H9 (cell line): ENCODE measurements at regions not wholly inside any gene's neighbourhood (a gene's known extent, or its start where the extent isn't known, plus 50 kb on each side); places are given as distances from the start of the nearest gene placed in this dataset.

ENCODE experiments used
- DNase-seq: peaks from one replicate; pipeline ENCODE4 v3.0.0-alpha.2; 2017
- H2AFZ ChIP-seq: one replicate; pipeline ENCODE4 v1.6.1; 2013; ENCODE audit warnings: mild to moderate bottlenecking, low read length, control low read depth, moderate library complexity
- H2AK5ac ChIP-seq: 2 replicates; pipeline ENCODE4 v1.6.1; 2013; ENCODE audit warnings: low read length, control low read depth, mixed read lengths; ENCODE audit not compliant: insufficient read length
- H2BK120ac ChIP-seq: one replicate; pipeline ENCODE4 v1.6.1; 2013; ENCODE audit warnings: low read depth, mild to moderate bottlenecking, low read length, control low read depth, inconsistent platforms; ENCODE audit not compliant: poor library complexity, severe bottlenecking
- H2BK12ac ChIP-seq: 2 replicates; pipeline ENCODE4 v1.6.1; 2013; ENCODE audit warnings: low read length, control low read depth, mixed read lengths, low read depth; ENCODE audit not compliant: insufficient read length
- H2BK15ac ChIP-seq: 2 replicates; pipeline ENCODE4 v1.6.1; 2013; ENCODE audit warnings: low read depth, low read length, control low read depth
- H2BK20ac ChIP-seq: one replicate; pipeline ENCODE4 v1.6.1; 2013; ENCODE audit warnings: low read depth, mild to moderate bottlenecking, low read length, control low read depth, inconsistent platforms; ENCODE audit not compliant: poor library complexity, severe bottlenecking
- H2BK5ac ChIP-seq: 2 replicates; pipeline ENCODE4 v1.6.1; 2013; ENCODE audit warnings: low read length, control low read depth, mixed read lengths; ENCODE audit not compliant: insufficient read length
- H3K14ac ChIP-seq: 2 replicates; pipeline ENCODE4 v1.6.1; 2013; ENCODE audit warnings: low read length, control low read depth; ENCODE audit not compliant: insufficient read depth
- H3K18ac ChIP-seq: 2 replicates; pipeline ENCODE4 v1.6.1; 2013; ENCODE audit warnings: low read depth, mild to moderate bottlenecking, mixed read lengths, low read length, control low read depth; ENCODE audit not compliant: insufficient read length
- H3K23ac ChIP-seq: 2 replicates; pipeline ENCODE4 v1.6.1; 2013; ENCODE audit warnings: low read length, control low read depth, mixed read lengths, low read depth; ENCODE audit not compliant: insufficient read length
- H3K23me2 ChIP-seq: 2 replicates; pipeline ENCODE4 v1.6.1; 2013; ENCODE audit warnings: low read depth, mild to moderate bottlenecking, mixed read lengths, low read length, control low read depth; ENCODE audit not compliant: insufficient read length, poor library complexity, severe bottlenecking
- H3K27ac ChIP-seq: 2 replicates; pipeline ENCODE4 v1.5.1; 2013; ENCODE audit warnings: low read length, control low read depth, mixed read lengths, low read depth; ENCODE audit not compliant: insufficient read length
- H3K27me3 ChIP-seq: 2 replicates; pipeline ENCODE4 v1.6.1; 2013; ENCODE audit warnings: low read length, control low read depth, inconsistent platforms; ENCODE audit not compliant: insufficient read depth
- H3K4ac ChIP-seq: 2 replicates; pipeline ENCODE4 v1.6.1; 2013; ENCODE audit warnings: low read depth, mild to moderate bottlenecking, control low read depth, inconsistent platforms, low read length, moderate library complexity
- H3K4me1 ChIP-seq: 2 replicates; pipeline ENCODE4 v1.6.1; 2013; ENCODE audit warnings: low read length, control low read depth, inconsistent platforms; ENCODE audit not compliant: insufficient read depth
- H3K4me2 ChIP-seq: 2 replicates; pipeline ENCODE4 v1.6.1; 2013; ENCODE audit warnings: low read length, control low read depth, mixed read lengths; ENCODE audit not compliant: insufficient read length, insufficient read depth
- H3K56ac ChIP-seq: 2 replicates; pipeline ENCODE4 v1.6.1; 2013; ENCODE audit warnings: low read depth, mild to moderate bottlenecking, mixed read lengths, low read length, control low read depth; ENCODE audit not compliant: insufficient read length
- H3K79me1 ChIP-seq: 2 replicates; pipeline ENCODE4 v1.6.1; 2013; ENCODE audit warnings: low read depth, mild to moderate bottlenecking, moderate library complexity, low read length, control low read depth, inconsistent platforms; ENCODE audit not compliant: insufficient read depth, poor library complexity, severe bottlenecking
- H3K79me2 ChIP-seq: 2 replicates; pipeline ENCODE4 v1.6.1; 2013; ENCODE audit warnings: low read length, control low read depth, inconsistent platforms; ENCODE audit not compliant: insufficient read depth
- H3K9ac ChIP-seq: 2 replicates; pipeline ENCODE4 v1.6.1; 2013; ENCODE audit warnings: low read length, control low read depth, mixed read lengths; ENCODE audit not compliant: insufficient read length; ENCODE audit errors: extremely low read depth
- H3K9me3 ChIP-seq: one replicate; pipeline ENCODE4 v1.6.1; 2013; ENCODE audit warnings: low read depth, low read length, inconsistent platforms; ENCODE audit not compliant: control insufficient read depth
- H3T11ph ChIP-seq: one replicate; pipeline ENCODE4 v1.6.1; 2013; ENCODE audit warnings: mild to moderate bottlenecking, low read length, control low read depth, inconsistent platforms
- H4K20me1 ChIP-seq: one replicate; pipeline ENCODE4 v1.6.1; 2013; ENCODE audit not compliant: control insufficient read depth, insufficient read length, insufficient read depth
- H4K5ac ChIP-seq: 2 replicates; pipeline ENCODE4 v1.6.1; 2013; ENCODE audit warnings: low read depth, mild to moderate bottlenecking, mixed read lengths, low read length, control low read depth; ENCODE audit not compliant: insufficient read length
- H4K8ac ChIP-seq: replicated peaks from 2 replicates; pipeline ENCODE4 v1.6.1; 2013; ENCODE audit warnings: low read length, control low read depth, mixed read lengths, low read depth; ENCODE audit not compliant: insufficient read length
- H4K91ac ChIP-seq: 2 replicates; pipeline ENCODE4 v1.6.1; 2013; ENCODE audit warnings: low read depth, mild to moderate bottlenecking, moderate library complexity, mixed read lengths, low read length, control low read depth; ENCODE audit not compliant: insufficient read length
- H3K27ac Mint-ChIP-seq, 3 experiments: 2 replicates in 2 of 3; 3 replicates in 1 of 3; pipeline ENCODE4 v1.8.0; 2020 to 2021; ENCODE audit warnings: mixed read lengths in 3 of 3, mild to moderate bottlenecking in 1 of 3, moderate library complexity in 1 of 3
- H3K27me3 Mint-ChIP-seq: 2 replicates; pipeline ENCODE4 v1.8.0; 2021; ENCODE audit warnings: low read depth, mild to moderate bottlenecking, moderate library complexity, mixed read lengths
- H3K36me3 Mint-ChIP-seq, 3 experiments: 2 replicates in 2 of 3; 3 replicates in 1 of 3; pipeline ENCODE4 v1.8.0; 2020 to 2021; ENCODE audit warnings: low read depth in 3 of 3, mixed read lengths in 3 of 3; ENCODE audit not compliant: insufficient read depth in 1 of 3
- H3K4me1 Mint-ChIP-seq, 2 experiments: 2 replicates each; pipeline ENCODE4 v1.8.0; 2020; ENCODE audit warnings: mixed read lengths in 2 of 2
- H3K4me3 Mint-ChIP-seq, 2 experiments: 2 replicates in 1 of 2; 3 replicates in 1 of 2; pipeline ENCODE4 v1.8.0; 2020 to 2021; ENCODE audit warnings: mild to moderate bottlenecking in 2 of 2, mixed read lengths in 2 of 2, moderate library complexity in 1 of 2
- H3K9me3 Mint-ChIP-seq, 2 experiments: 2 replicates in 1 of 2; 3 replicates in 1 of 2; pipeline ENCODE4 v1.8.0; 2020; ENCODE audit warnings: mild to moderate bottlenecking in 2 of 2, mixed read lengths in 2 of 2, moderate library complexity in 1 of 2
- WGBS: extraction: QIAGEN DNeasy Blood & Tissue Kit; methylation state at CpG from one replicate; pipeline ENCODE4 v1.1.7; 2013; ENCODE audit warnings: missing lambda C conversion rate, low lambda C conversion rate, mixed read lengths; ENCODE audit not compliant: insufficient read length; ENCODE audit errors: extremely low coverage; 5-methylcytosine and 5-hydroxymethylcytosine counted together
- TF ChIP-seq, protein P1 (sequence below): fragments of 200-600 bp; sonication (generic); conservative IDR thresholded peaks from 3 replicates; pipeline ENCODE4 v1.8.0; 2021; ENCODE audit warnings: antibody characterized with exemption, mild to moderate bottlenecking

DNA sequence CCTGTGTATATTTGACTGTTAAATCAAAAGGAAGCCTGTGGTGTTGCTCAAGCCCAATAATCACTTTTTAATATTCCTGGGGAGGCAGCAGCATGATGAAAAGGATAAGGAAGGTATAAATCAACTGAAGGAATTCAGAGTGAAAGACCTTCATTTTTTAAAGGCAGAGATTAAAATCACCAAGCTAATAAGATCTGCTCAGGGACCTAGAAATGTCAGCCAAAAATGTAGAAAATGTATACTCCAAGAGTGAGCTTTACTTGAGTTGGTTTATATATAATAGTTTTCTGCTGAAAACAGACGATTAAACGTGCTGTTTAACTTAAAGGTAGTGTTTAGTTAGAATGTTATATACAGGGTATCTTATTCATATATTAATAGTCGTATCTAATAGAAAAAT lies 549.3 kb downstream of the IQCM start:
- Histone ChIP-seq H3K9me3 (no peaks in the 10 kb centered on the region), H2AFZ (no peak overlapping the region), H3K27me3 (no peaks in the 10 kb centered on the region), H3K4me2 (no peak overlapping the region), H3K9ac (no peak overlapping the region), H3K27ac (no peak overlapping the region), H2BK20ac (no peak overlapping the region), H3K79me2 (no peaks in the 10 kb centered on the region), H3K14ac (no peak overlapping the region), H3K79me1 (no peaks in the 10 kb centered on the region), H4K91ac (no peak overlapping the region), H2BK5ac (no peak overlapping the region), H3K18ac (no peak overlapping the region), H2BK120ac (no peak overlapping the region), H3T11ph (no peak overlapping the region), H4K20me1 (no peaks in the 10 kb centered on the region), H3K4me1 (no peaks in the 10 kb centered on the region), H3K4ac (no peak overlapping the region), H2BK15ac (no peak overlapping the region), H2BK12ac (no peak overlapping the region), H4K5ac (no peak overlapping the region), H3K56ac (no peak overlapping the region), H2AK5ac (no peak overlapping the region), H3K23ac (no peak overlapping the region), H3K23me2 (no peaks in the 10 kb centered on the region), H4K8ac (no peak overlapping the region)
- Mint-ChIP-seq H3K9me3 (no peaks in the 10 kb centered on the region; a peak in 1 of 5 replicates), H3K4me3 (no peak overlapping the region), H3K27me3 (no peaks in the 10 kb centered on the region), H3K4me1 (peaks cover 0 to 2% of the 10 kb centered on the region in 2 experiments; a peak in 1 of 4 replicates), H3K36me3 (no peaks in the 10 kb centered on the region), H3K27ac (no peak overlapping the region)
- WGBS = no CpG with 5 or more reads among the region's 3 CpGs
- DNase-seq = no peak
- TF ChIP-seq, protein P1, sequence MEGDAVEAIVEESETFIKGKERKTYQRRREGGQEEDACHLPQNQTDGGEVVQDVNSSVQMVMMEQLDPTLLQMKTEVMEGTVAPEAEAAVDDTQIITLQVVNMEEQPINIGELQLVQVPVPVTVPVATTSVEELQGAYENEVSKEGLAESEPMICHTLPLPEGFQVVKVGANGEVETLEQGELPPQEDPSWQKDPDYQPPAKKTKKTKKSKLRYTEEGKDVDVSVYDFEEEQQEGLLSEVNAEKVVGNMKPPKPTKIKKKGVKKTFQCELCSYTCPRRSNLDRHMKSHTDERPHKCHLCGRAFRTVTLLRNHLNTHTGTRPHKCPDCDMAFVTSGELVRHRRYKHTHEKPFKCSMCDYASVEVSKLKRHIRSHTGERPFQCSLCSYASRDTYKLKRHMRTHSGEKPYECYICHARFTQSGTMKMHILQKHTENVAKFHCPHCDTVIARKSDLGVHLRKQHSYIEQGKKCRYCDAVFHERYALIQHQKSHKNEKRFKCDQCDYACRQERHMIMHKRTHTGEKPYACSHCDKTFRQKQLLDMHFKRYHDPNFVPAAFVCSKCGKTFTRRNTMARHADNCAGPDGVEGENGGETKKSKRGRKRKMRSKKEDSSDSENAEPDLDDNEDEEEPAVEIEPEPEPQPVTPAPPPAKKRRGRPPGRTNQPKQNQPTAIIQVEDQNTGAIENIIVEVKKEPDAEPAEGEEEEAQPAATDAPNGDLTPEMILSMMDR = no peak
